BJ (cell line): ENCODE measurements at regions not wholly inside any gene's neighbourhood (a gene's known extent, or its start where the extent isn't known, plus 50 kb on each side); places are given as distances from the start of the nearest gene placed in this dataset.
"Not testable (repeated sequence)": the region's sequence is repeated elsewhere in the genome, so short reads cannot be mapped to it uniquely, and the experiment has no call there.

Experiments
- CTCF ChIA-PET: fragments of 350-600 bp; formaldehyde crosslinking; extraction: SDS; loops from one replicate; lab custom pipeline; 2021; ENCODE audit warnings: antibody characterized with exemption, inconsistent platforms; lab: Yijun Ruan, JAX
- POLR2A ChIA-PET: fragments of 300-600 bp; sonication (Branson Sonifier 250); formaldehyde crosslinking; extraction: SDS; loops from one replicate; lab custom pipeline; 2021; ENCODE audit warnings: antibody characterized with exemption; lab: Charles Lee
- DNase-seq: peaks from one replicate; pipeline ENCODE4 v3.0.0-alpha.2; 2011; ENCODE audit warnings: low read depth
- H3K27me3 ChIP-seq: 2 replicates; pipeline ENCODE4 v1.6.0; 2011; ENCODE audit warnings: low read length; ENCODE audit not compliant: control insufficient read depth, insufficient read depth
- H3K36me3 ChIP-seq: 2 replicates; pipeline ENCODE4 v1.5.1; 2011; ENCODE audit warnings: low read length; ENCODE audit not compliant: control insufficient read depth, insufficient read depth
- H3K4me3 ChIP-seq: 2 replicates; pipeline ENCODE4 v1.5.1; 2011; ENCODE audit warnings: low read depth, mild to moderate bottlenecking, control low read depth, low read length
- CTCF ChIP-seq: IDR thresholded peaks from 2 replicates; pipeline ENCODE4 v1.5.1; 2011; ENCODE audit warnings: low read depth, mild to moderate bottlenecking, control low read depth, inconsistent platforms, low read length, moderate library complexity; ENCODE audit not compliant: insufficient read depth

GRCh38 chr4:29372971-29373370 is 1347.2 kb upstream of the PCDH7 start:
- H3K4me3 ChIP-seq = no peak overlapping the region
- H3K36me3 ChIP-seq = no peaks in the 10 kb centered on the region
- POLR2A ChIA-PET = no interaction called here
- no peaks in the 10 kb centered on the region for H3K27me3 ChIP-seq
- TF ChIP-seq CTCF = no peak
- CTCF ChIA-PET = no interaction called here
- no peak for DNase-seq

DNA sequence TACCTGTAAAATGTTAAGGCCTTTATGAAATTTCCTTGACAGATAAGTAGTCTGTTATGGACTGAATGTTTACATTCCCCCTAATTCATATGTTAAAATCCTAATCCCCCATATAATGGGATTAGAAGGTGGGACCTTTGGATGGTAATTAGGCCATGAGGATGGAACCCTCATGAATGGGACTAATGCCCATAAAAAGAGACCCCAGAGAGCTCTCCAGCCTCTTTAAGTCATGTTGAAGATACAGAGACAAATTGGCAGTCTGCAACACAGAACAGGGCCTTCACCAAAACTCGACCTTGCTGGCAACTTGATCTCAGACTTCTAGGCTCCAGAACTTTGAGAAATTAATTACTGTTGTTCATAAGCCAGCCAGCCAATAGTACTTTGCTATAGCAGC is 1344.5 kb upstream of the PCDH7 start:
- Histone ChIP-seq H3K4me3 (no peak overlapping the region), H3K27me3 (no peaks in the 10 kb centered on the region), H3K36me3 (no peaks in the 10 kb centered on the region)
- ChIA-PET CTCF (no interaction called here), POLR2A (no interaction called here)
- no peak for DNase-seq
- TF ChIP-seq CTCF = no peak

DNA sequence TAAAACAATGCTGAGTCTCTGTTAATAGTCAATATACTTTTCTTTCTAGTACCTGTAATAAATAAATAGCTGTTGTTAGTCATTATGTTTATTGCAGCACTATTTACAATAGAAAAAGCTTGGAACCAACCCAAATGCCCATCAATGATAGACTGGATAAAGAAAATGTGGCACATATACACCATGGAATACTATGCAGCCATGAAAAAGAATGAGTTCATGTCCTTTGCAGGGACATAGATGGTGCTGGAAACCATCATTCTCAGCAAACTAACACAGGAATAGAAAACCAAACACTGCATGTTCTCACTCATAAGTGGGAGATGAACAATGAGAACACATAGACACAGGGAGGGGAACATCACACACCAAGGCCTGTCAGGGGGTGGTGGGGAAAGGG is 1341.9 kb upstream of the PCDH7 start:
- DNase-seq, POLR2A ChIA-PET, H3K27me3 ChIP-seq, H3K4me3 ChIP-seq, H3K36me3 ChIP-seq: not testable (repeated sequence)
- CTCF ChIA-PET = interaction anchor here (0.6 kb wide), 1 partner anchor 1934 kb away, joined by 3 read pairs; no protein-coding TSS in a partner anchor

GRCh38 chr4:29390921-29391320 is 1329.2 kb upstream of the PCDH7 start:
- no peak for DNase-seq
- H3K36me3 ChIP-seq = no peaks in the 10 kb centered on the region
- ChIA-PET POLR2A (no interaction called here), CTCF (no interaction called here)
- no peaks in the 10 kb centered on the region for H3K27me3 ChIP-seq
- TF ChIP-seq CTCF = no peak
- no peak overlapping the region for H3K4me3 ChIP-seq

GRCh38 chr4:29405116-29405515 is 1315.1 kb upstream of the PCDH7 start:
- CTCF ChIA-PET = no interaction called here
- no peaks in the 10 kb centered on the region for H3K27me3 ChIP-seq
- POLR2A ChIA-PET = no interaction called here
- H3K4me3 ChIP-seq = no peak overlapping the region
- H3K36me3 ChIP-seq = no peaks in the 10 kb centered on the region
- DNase-seq = no peak
- TF ChIP-seq CTCF = no peak

DNA sequence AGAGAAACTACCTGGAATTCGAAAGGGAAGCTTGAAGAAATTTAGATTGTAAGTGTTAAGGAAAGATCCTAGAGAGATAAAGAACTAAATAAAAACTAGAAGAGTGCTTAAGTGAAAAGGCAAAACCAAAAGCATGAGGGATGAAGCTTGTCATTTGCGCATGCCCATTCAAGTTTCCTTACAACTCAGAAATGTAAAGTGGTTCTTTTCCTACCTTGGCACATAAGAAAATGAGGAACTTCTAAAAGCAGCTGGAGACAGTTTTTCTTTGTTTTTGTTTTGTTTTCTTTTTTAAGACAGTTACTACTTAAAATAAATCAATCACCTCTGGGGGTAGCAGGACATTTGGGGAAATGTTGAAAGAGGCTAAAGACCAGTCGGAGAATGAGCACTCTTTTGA is 1304.4 kb upstream of the PCDH7 start:
- H3K4me3 ChIP-seq = no peak overlapping the region
- TF ChIP-seq CTCF = no peak
- H3K27me3 ChIP-seq = no peaks in the 10 kb centered on the region
- POLR2A ChIA-PET = no interaction called here
- CTCF ChIA-PET = no interaction called here
- H3K36me3 ChIP-seq = no peaks in the 10 kb centered on the region
- no peak for DNase-seq
